HepG2 (cell line): ENCODE measurements at regions not wholly inside any gene's neighbourhood (a gene's known extent, or its start where the extent isn't known, plus 50 kb on each side); places are given as distances from the start of the nearest gene placed in this dataset.

Source experiments
- ATAC-seq: fragments of 200-7000 bp; cut with Tn5 transposase; 3 replicates; pipeline ENCODE4 v1.9.1; 2020; ENCODE audit warnings: mild to moderate bottlenecking, moderate library complexity
- BruUV-seq: library from RNA; stranded (reverse); fragments of 400-500 nt; replicated peaks from 2 replicates; lab custom pipeline; 2021; lab: Mats Ljungman, UMichigan
- CTCF ChIA-PET: fragments of 300-600 bp; formaldehyde crosslinking; extraction: SDS; loops from one replicate; lab custom pipeline; 2021; ENCODE audit warnings: low total read pairs, inconsistent platforms, low intra/inter-chr PET ratio; lab: Yijun Ruan, JAX
- POLR2A ChIA-PET: fragments of 350-600 bp; sonication (Branson Sonifier 250); formaldehyde crosslinking; loops from one replicate; lab custom pipeline; 2020; ENCODE audit warnings: antibody characterized with exemption, inconsistent platforms; lab: Yijun Ruan, JAX
- DNase-seq: peaks from one replicate; pipeline ENCODE4 v3.0.0-alpha.2; 2015; ENCODE audit warnings: low spot score
- FAIRE-seq: peaks from 3 replicates; lab custom pipeline; 2011; peaks lifted over from hg19 to GRCh38; lab: Jason Lieb, UNC
- H2AFZ ChIP-seq: one replicate; pipeline ENCODE4 v1.6.1; 2011; ENCODE audit warnings: low read length, inconsistent platforms
- H3K27ac ChIP-seq: fragments of 300-600 bp; 3 replicates; pipeline ENCODE4 v1.8.0; 2011; ENCODE audit warnings: mixed run types, mild to moderate bottlenecking, mixed read lengths, low read length, inconsistent platforms; ENCODE audit not compliant: insufficient read depth; ENCODE audit errors: extremely low read length
- H3K27me3 ChIP-seq, 2 experiments: fragments of 200-600 bp in 1 of 2; 2 replicates in 1 of 2; 3 replicates in 1 of 2; pipeline versions ENCODE4 v1.6.0 to v1.8.0; 2011; ENCODE audit warnings: low read length in 2 of 2, mild to moderate bottlenecking in 2 of 2, moderate library complexity in 2 of 2, inconsistent platforms in 1 of 2; ENCODE audit not compliant: insufficient read depth in 2 of 2, control insufficient read depth in 1 of 2
- H3K36me3 ChIP-seq, 2 experiments: fragments of 200-600 bp in 1 of 2; replicated peaks in 1 of 2; 2 replicates in 1 of 2; 3 replicates in 1 of 2; pipeline versions ENCODE4 v1.5.1 to v1.8.0; 2011; ENCODE audit warnings: low read length in 2 of 2, inconsistent platforms in 1 of 2; ENCODE audit not compliant: insufficient read depth in 2 of 2, control insufficient read depth in 1 of 2
- H3K4me1 ChIP-seq: 2 replicates; pipeline ENCODE4 v1.5.1; 2012; ENCODE audit warnings: low read length, inconsistent platforms; ENCODE audit not compliant: insufficient read depth
- H3K4me2 ChIP-seq: 2 replicates; pipeline ENCODE4 v1.6.0; 2011; ENCODE audit warnings: low read depth, low read length, inconsistent platforms
- H3K4me3 ChIP-seq, 3 experiments: fragments of 200-600 bp in 1 of 3; sonication (generic), shearing (Covaris generic) in 1 of 3; replicated peaks in 1 of 3; 2 replicates each; pipeline ENCODE4 v1.5.1; 2011 to 2016; ENCODE audit warnings: low read length in 3 of 3, inconsistent platforms in 2 of 3, low read depth in 2 of 3, mild to moderate bottlenecking in 2 of 3, control low read depth in 1 of 3, mixed read lengths in 1 of 3; ENCODE audit not compliant: insufficient read depth in 1 of 3
- H3K79me2 ChIP-seq: one replicate; pipeline ENCODE4 v1.6.1; 2011; ENCODE audit warnings: low read length, inconsistent platforms; ENCODE audit not compliant: insufficient read depth
- H3K9ac ChIP-seq: 2 replicates; pipeline ENCODE4 v1.6.0; 2011; ENCODE audit warnings: mild to moderate bottlenecking, low read depth, low read length, inconsistent platforms; ENCODE audit not compliant: insufficient read depth
- H3K9me3 ChIP-seq: 2 replicates; pipeline ENCODE4 v1.5.1; 2012; ENCODE audit warnings: mild to moderate bottlenecking, low read length
- H4K20me1 ChIP-seq: 2 replicates; pipeline ENCODE4 v1.6.0; 2011; ENCODE audit warnings: inconsistent platforms, mild to moderate bottlenecking, low read length, moderate library complexity; ENCODE audit not compliant: insufficient read depth
- CREM ChIP-seq, 2 experiments: sonication (generic) in 1 of 2; formaldehyde crosslinking in 1 of 2; IDR thresholded peaks; 2 replicates each; pipeline versions ENCODE4 v1.4.0 to v1.6.1; 2016 to 2020; ENCODE audit warnings: antibody characterized with exemption in 1 of 2, mild to moderate bottlenecking in 1 of 2, missing genetic modification reagents in 1 of 2
- DBP ChIP-seq: sonication (generic); formaldehyde crosslinking; IDR thresholded peaks from 2 replicates; pipeline ENCODE4 v1.4.0; 2020; ENCODE audit warnings: missing genetic modification reagents; ENCODE audit errors: not compliant biosample characterization
- E2F1 ChIP-seq: sonication (generic); formaldehyde crosslinking; IDR thresholded peaks from 2 replicates; pipeline ENCODE4 v1.5.0; 2020; ENCODE audit warnings: missing genetic modification reagents
- FOXP1 ChIP-seq, 2 experiments: fragments of 450-650 bp in 1 of 2; IDR thresholded peaks; 2 replicates each; pipeline ENCODE4 v1.6.1; 2017 to 2018; ENCODE audit warnings: antibody characterized with exemption in 1 of 2
- MYC ChIP-seq: sonication (generic); formaldehyde crosslinking; IDR thresholded peaks from 2 replicates; pipeline ENCODE4 v1.9.0; 2021; ENCODE audit warnings: missing genetic modification reagents, borderline replicate concordance
- PCBP2 ChIP-seq: fragments of 200-400 bp; formaldehyde crosslinking; optimal IDR thresholded peaks from 2 replicates; pipeline ENCODE3; 2018; ENCODE audit warnings: low read length, low read depth; ENCODE audit not compliant: poor library complexity, severe bottlenecking
- SUZ12 ChIP-seq: fragments of 150-350 bp; IDR thresholded peaks from 2 replicates; pipeline ENCODE4 v1.6.1; 2014; ENCODE audit warnings: low read depth, low read length
- THAP9 ChIP-seq: sonication (generic); formaldehyde crosslinking; IDR thresholded peaks from 2 replicates; pipeline ENCODE4; 2020; ENCODE audit warnings: missing genetic modification reagents, mild to moderate bottlenecking, borderline replicate concordance
- ZNF512B ChIP-seq: sonication (generic); formaldehyde crosslinking; IDR thresholded peaks from 2 replicates; pipeline ENCODE4 v1.5.1; 2020; ENCODE audit warnings: missing genetic modification reagents, mild to moderate bottlenecking, borderline replicate concordance
- ZNF580 ChIP-seq: IDR thresholded peaks from 2 replicates; pipeline ENCODE4 v1.6.1; 2016; ENCODE audit warnings: low read depth, borderline replicate concordance
- ZNF691 ChIP-seq: sonication (generic); formaldehyde crosslinking; IDR thresholded peaks from 2 replicates; pipeline ENCODE4 v1.4.0; 2020; ENCODE audit warnings: missing genetic modification reagents, low read depth, mild to moderate bottlenecking, borderline replicate concordance
- ZSCAN21 ChIP-seq: sonication (generic); formaldehyde crosslinking; IDR thresholded peaks from 2 replicates; pipeline ENCODE4 v1.8.0; 2022; ENCODE audit warnings: mild to moderate bottlenecking, missing genetic modification reagents, moderate library complexity, borderline replicate concordance
- WGBS: methylation state at CpG from one replicate; pipeline ENCODE4 v1.1.6; 2017; ENCODE audit warnings: low lambda C conversion rate; 5-methylcytosine and 5-hydroxymethylcytosine counted together
- in situ Hi-C: cut with HindIII; loops from 2 replicates; pipeline ENCODE4 v1.10.0; 2017; ENCODE audit warnings: low pct_unique_long_range_greater_than_20kb; ENCODE audit not compliant: extremely low pct_ligation_motif_present
- intact Hi-C: fragments of 100-400 bp; cut with micrococcal nuclease; formaldehyde crosslinking; loops from one replicate; pipeline ENCODE4 v1.10.0; 2022; ENCODE audit not compliant: unreplicated experiment

GRCh38 chr3:59254976-59255375 lies 205.2 kb upstream of the CFAP20DC start:
- no peak overlapping the region for H3K4me3 ChIP-seq
- H3K79me2 ChIP-seq = no peaks in the 10 kb centered on the region
- H3K4me2 ChIP-seq = no peak overlapping the region
- DNase-seq = no peak
- H3K27me3 ChIP-seq = 0 out of 5 replicates have a peak, but pooled peaks cover 0 to 3% of the 10 kb centered on the region in 2 experiments
- ChIA-PET POLR2A (no interaction called here), CTCF (no interaction called here)
- no peak for FAIRE-seq
- 29% methylated on average over 3 of the region's 3 CpGs for WGBS
- no peaks in the 10 kb centered on the region for H3K9me3 ChIP-seq
- no peak overlapping the region for H2AFZ ChIP-seq
- intact Hi-C loops (no loop called here), in situ Hi-C loops (no loop called here)
- H4K20me1 ChIP-seq = no peaks in the 10 kb centered on the region
- no peak for ATAC-seq
- no TSS peak for BruUV-seq
- H3K27ac ChIP-seq = no peak overlapping the region
- TF ChIP-seq SUZ12 (no peak), CREM (IDR thresholded peaks at IDR 0.05) (no peak), CREM (CRISPR knock-in tag; IDR thresholded peaks at IDR 0.05) (no peak), E2F1 (CRISPR knock-in tag) (no peak), DBP (no peak), FOXP1 (IDR thresholded peaks at IDR 0.05) (no peak), FOXP1 (CRISPR knock-in tag; IDR thresholded peaks at IDR 0.05) (no peak), ZNF580 (CRISPR knock-in tag) (no peak), ZNF512B (CRISPR knock-in tag) (no peak), THAP9 (CRISPR knock-in tag) (no peak), ZSCAN21 (CRISPR knock-in tag) (no peak), PCBP2 (no peak), MYC (no peak), ZNF691 (CRISPR knock-in tag) (no peak)
- no peaks in the 10 kb centered on the region for H3K36me3 ChIP-seq
- H3K4me1 ChIP-seq = no peaks in the 10 kb centered on the region
- no peak overlapping the region for H3K9ac ChIP-seq
